ENCODE measurements at regions not wholly inside any gene's neighbourhood (a gene's known extent, or its start where the extent isn't known, plus 50 kb on each side); places are given as distances from the start of the nearest gene placed in this dataset.

GRCh38 chr18:43398601-43399000 lies 121.3 kb upstream of the SYT4 start:
- no peak for DNase-seq (ENCODE audit: low read depth)
- no peak overlapping the region for H3K4me3 ChIP-seq (ENCODE audit: low read depth, low read length)
- TF ChIP-seq MYC (IDR thresholded peaks at IDR 0.05; ENCODE audit: low read depth, low read length) = no peak
- TF ChIP-seq, protein P1, sequence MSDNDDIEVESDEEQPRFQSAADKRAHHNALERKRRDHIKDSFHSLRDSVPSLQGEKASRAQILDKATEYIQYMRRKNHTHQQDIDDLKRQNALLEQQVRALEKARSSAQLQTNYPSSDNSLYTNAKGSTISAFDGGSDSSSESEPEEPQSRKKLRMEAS (IDR thresholded peaks at IDR 0.05; ENCODE audit: low read depth, low read length) = no peak
- TF ChIP-seq POLR2A (IDR thresholded peaks at IDR 0.05; ENCODE audit: extremely low read depth, insufficient read length) = no peak
- TF ChIP-seq, protein P2, sequence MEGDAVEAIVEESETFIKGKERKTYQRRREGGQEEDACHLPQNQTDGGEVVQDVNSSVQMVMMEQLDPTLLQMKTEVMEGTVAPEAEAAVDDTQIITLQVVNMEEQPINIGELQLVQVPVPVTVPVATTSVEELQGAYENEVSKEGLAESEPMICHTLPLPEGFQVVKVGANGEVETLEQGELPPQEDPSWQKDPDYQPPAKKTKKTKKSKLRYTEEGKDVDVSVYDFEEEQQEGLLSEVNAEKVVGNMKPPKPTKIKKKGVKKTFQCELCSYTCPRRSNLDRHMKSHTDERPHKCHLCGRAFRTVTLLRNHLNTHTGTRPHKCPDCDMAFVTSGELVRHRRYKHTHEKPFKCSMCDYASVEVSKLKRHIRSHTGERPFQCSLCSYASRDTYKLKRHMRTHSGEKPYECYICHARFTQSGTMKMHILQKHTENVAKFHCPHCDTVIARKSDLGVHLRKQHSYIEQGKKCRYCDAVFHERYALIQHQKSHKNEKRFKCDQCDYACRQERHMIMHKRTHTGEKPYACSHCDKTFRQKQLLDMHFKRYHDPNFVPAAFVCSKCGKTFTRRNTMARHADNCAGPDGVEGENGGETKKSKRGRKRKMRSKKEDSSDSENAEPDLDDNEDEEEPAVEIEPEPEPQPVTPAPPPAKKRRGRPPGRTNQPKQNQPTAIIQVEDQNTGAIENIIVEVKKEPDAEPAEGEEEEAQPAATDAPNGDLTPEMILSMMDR (IDR thresholded peaks at IDR 0.05; ENCODE audit: low read depth, low read length) = no peak

- TF ChIP-seq, protein P1 (IDR thresholded peaks at IDR 0.05; ENCODE audit: low read depth, low read length) = no peak
- TF ChIP-seq MYC (IDR thresholded peaks at IDR 0.05; ENCODE audit: low read depth, low read length) (no peak), POLR2A (IDR thresholded peaks at IDR 0.05; ENCODE audit: extremely low read depth, insufficient read length) (no peak)
- TF ChIP-seq, protein P2 (IDR thresholded peaks at IDR 0.05; ENCODE audit: low read depth, low read length) = no peak
- DNase-seq (ENCODE audit: low read depth) = peak; percentile 5
- H3K4me3 ChIP-seq (ENCODE audit: low read depth, low read length) = no peak overlapping the region
Observed at GRCh38 chr18:43405097-43405496, 127.8 kb upstream of the SYT4 start.

DNA sequence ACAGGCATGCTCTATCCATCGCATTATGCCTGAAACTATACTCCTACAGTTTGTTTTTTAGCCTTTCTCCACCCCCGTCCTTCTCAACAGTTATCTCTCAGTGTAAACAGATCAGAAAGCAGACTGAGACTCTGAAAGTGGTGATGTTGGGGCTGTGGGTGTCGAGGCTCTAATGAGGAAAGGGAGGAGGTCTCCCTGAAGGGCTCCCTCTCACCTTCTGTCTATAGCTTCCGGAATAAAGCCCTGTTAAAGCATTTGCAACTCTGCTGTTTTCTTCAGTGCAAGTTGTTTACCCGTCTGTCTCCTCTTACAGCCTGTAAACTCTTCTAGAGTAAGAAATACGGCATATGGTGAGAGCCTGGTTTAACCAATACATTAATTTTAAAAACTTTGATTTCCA lies 136.7 kb upstream of the SYT4 start:
- DNase-seq (ENCODE audit: low read depth) = no peak
- TF ChIP-seq, protein P2 (IDR thresholded peaks at IDR 0.05; ENCODE audit: low read depth, low read length) = no peak
- TF ChIP-seq, protein P1 (IDR thresholded peaks at IDR 0.05; ENCODE audit: low read depth, low read length) = no peak
- TF ChIP-seq POLR2A (IDR thresholded peaks at IDR 0.05; ENCODE audit: extremely low read depth, insufficient read length) (no peak), MYC (IDR thresholded peaks at IDR 0.05; ENCODE audit: low read depth, low read length) (no peak)
- H3K4me3 ChIP-seq (ENCODE audit: low read depth, low read length) = no peak overlapping the region

DNA sequence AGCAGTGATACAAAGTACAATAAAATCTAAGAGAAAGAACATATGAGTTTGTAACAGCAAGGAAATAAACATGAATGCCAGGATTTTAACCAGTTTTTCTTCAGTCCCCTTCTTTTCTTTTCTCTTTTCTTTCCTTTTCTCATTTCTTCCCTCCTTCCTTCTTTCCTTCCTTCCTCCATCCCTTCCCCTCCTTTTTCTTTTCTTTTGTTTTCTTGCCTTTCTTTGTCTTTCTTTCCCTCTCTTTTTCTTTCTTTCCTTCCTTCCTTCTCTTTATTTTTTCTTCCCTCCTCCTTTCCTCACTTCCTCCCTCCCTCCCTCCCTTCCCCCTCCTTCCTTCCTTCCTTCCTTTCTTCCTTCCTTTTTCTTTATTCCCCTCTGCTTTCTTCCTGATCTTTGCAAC lies 142.8 kb upstream of the SYT4 start:
- no peak for DNase-seq (ENCODE audit: low read depth)
- no peak overlapping the region for H3K4me3 ChIP-seq (ENCODE audit: low read depth, low read length)
- no peak for TF ChIP-seq MYC (IDR thresholded peaks at IDR 0.05; ENCODE audit: low read depth, low read length)
- TF ChIP-seq POLR2A (IDR thresholded peaks at IDR 0.05; ENCODE audit: extremely low read depth, insufficient read length) = no peak
- TF ChIP-seq, protein P2 (IDR thresholded peaks at IDR 0.05; ENCODE audit: low read depth, low read length) = no peak
- TF ChIP-seq, protein P1 (IDR thresholded peaks at IDR 0.05; ENCODE audit: low read depth, low read length) = no peak

GRCh38 chr18:43420950-43421349 lies 143.7 kb upstream of the SYT4 start:
- TF ChIP-seq, protein P2 (IDR thresholded peaks at IDR 0.05; ENCODE audit: low read depth, low read length) = peak; percentile 32
- TF ChIP-seq, protein P1 (IDR thresholded peaks at IDR 0.05; ENCODE audit: low read depth, low read length) = no peak
- no peak overlapping the region for H3K4me3 ChIP-seq (ENCODE audit: low read depth, low read length)
- DNase-seq (ENCODE audit: low read depth) = no peak

- no peak for DNase-seq (ENCODE audit: low read depth)
- no peak overlapping the region for H3K4me3 ChIP-seq (ENCODE audit: low read depth, low read length)
- TF ChIP-seq POLR2A (IDR thresholded peaks at IDR 0.05; ENCODE audit: extremely low read depth, insufficient read length) = no peak
- TF ChIP-seq, protein P2 (IDR thresholded peaks at IDR 0.05; ENCODE audit: low read depth, low read length) = no peak
- TF ChIP-seq, protein P1 (IDR thresholded peaks at IDR 0.05; ENCODE audit: low read depth, low read length) = no peak
- TF ChIP-seq MYC (IDR thresholded peaks at IDR 0.05; ENCODE audit: low read depth, low read length) = no peak
Observed at GRCh38 chr18:43422518-43422917, 145.2 kb upstream of the SYT4 start.
